Activated CD4-positive, alpha-beta T cell treated with anti-CD3 and anti-CD28 coated beads, Interleukin-2, amount 10 ng/mL, durations not matched to agents 7 days and 5 days (primary cell): ENCODE measurements at regions not wholly inside any gene's neighbourhood (a gene's known extent, or its start where the extent isn't known, plus 50 kb on each side); places are given as distances from the start of the nearest gene placed in this dataset.
"Not testable (repeated sequence)": the region's sequence is repeated elsewhere in the genome, so short reads cannot be mapped to it uniquely, and the experiment has no call there.

ENCODE experiments used
- CTCF ChIA-PET: fragments of 350-600 bp; sonication (Branson Sonifier 250); formaldehyde crosslinking; loops from one replicate; lab custom pipeline; 2021; ENCODE audit warnings: antibody characterized with exemption; lab: Charles Lee
- POLR2A ChIA-PET: fragments of 350-600 bp; sonication (Branson Sonifier 250); formaldehyde crosslinking; loops from one replicate; lab custom pipeline; 2021; ENCODE audit warnings: antibody characterized with exemption; lab: Charles Lee
- DNase-seq: peaks from one replicate; pipeline ENCODE4 v3.0.0-alpha.2; 2020
- H3K27ac Mint-ChIP-seq: one replicate; pipeline ENCODE4 v1.8.0; 2021; ENCODE audit warnings: mild to moderate bottlenecking, moderate library complexity, mixed read lengths
- H3K27me3 Mint-ChIP-seq: one replicate; pipeline ENCODE4 v1.8.0; 2021; ENCODE audit warnings: mixed read lengths
- H3K36me3 Mint-ChIP-seq: one replicate; pipeline ENCODE4 v1.8.0; 2021; ENCODE audit warnings: low read depth, mixed read lengths
- H3K4me1 Mint-ChIP-seq: one replicate; pipeline ENCODE4 v1.8.0; 2021; ENCODE audit warnings: mixed read lengths
- H3K4me3 Mint-ChIP-seq: one replicate; pipeline ENCODE4 v1.8.0; 2021; ENCODE audit warnings: mild to moderate bottlenecking, moderate library complexity, mixed read lengths
- H3K9me3 Mint-ChIP-seq: one replicate; pipeline ENCODE4 v1.8.0; 2021; ENCODE audit warnings: mixed read lengths

GRCh38 chr3:194955546-194955945 is 269.9 kb downstream of the FAM43A start:
- no peaks in the 10 kb centered on the region for H3K27me3 Mint-ChIP-seq
- no peak overlapping the region for H3K4me3 Mint-ChIP-seq
- no peak for DNase-seq
- ChIA-PET CTCF (no interaction called here), POLR2A (no interaction called here)
- no peaks in the 10 kb centered on the region for H3K9me3 Mint-ChIP-seq
- no peaks in the 10 kb centered on the region for H3K36me3 Mint-ChIP-seq
- no peak overlapping the region for H3K27ac Mint-ChIP-seq
- H3K4me1 Mint-ChIP-seq: no peaks in the 10 kb centered on the region

DNA sequence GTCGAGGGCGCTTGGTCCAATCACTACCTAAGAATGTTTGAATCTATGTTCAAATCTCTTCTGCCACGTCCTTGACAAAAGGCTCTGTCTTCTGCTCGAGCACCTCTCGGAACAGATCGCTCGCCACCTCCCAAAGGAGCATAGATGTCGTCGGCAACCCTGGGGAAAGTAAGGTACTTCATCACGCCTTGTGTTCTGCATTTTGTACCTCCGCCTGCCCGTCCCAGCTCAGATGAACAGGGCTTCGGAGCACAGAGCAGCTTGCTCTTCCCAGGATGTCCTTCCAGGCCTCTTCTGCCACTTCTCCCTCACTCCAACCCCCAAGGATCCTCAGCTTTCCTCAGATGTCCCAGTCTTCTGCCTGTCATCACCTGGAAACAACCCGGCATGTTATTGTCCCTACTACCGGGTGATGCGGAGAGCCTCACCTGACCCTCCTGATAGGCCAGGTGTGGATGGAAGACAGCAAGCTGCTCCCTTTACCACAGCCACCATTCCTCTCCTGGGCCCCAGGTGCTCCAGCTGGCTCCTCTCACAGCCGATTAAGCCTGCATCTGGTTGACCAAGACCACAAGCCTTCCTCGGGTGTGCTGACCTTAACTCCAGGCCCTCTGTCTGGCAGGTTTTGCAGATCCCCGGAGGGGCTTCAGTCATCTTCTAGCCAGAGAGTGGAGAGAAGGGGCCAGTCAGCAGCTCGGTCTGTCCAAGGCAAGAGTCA is 270.5 kb downstream of the FAM43A start:
- ChIA-PET POLR2A (no interaction called here), CTCF (no interaction called here)
- H3K27me3 Mint-ChIP-seq: no peaks in the 10 kb centered on the region
- H3K4me1 Mint-ChIP-seq: no peaks in the 10 kb centered on the region
- no peak overlapping the region for H3K27ac Mint-ChIP-seq
- H3K36me3 Mint-ChIP-seq: no peaks in the 10 kb centered on the region
- H3K9me3 Mint-ChIP-seq: no peaks in the 10 kb centered on the region
- no peak for DNase-seq
- no peak overlapping the region for H3K4me3 Mint-ChIP-seq

GRCh38 chr3:194956697-194957396 is 271.2 kb downstream of the FAM43A start:
- Mint-ChIP-seq H3K4me1 (no peaks in the 10 kb centered on the region), H3K9me3 (no peaks in the 10 kb centered on the region), H3K36me3 (no peaks in the 10 kb centered on the region), H3K27ac (no peak overlapping the region), H3K27me3 (no peaks in the 10 kb centered on the region), H3K4me3 (no peak overlapping the region)
- no peak for DNase-seq
- ChIA-PET POLR2A (no interaction called here), CTCF (no interaction called here)

- DNase-seq: no peak
- no peak overlapping the region for H3K27ac Mint-ChIP-seq
- no peak overlapping the region for H3K4me3 Mint-ChIP-seq
- H3K9me3 Mint-ChIP-seq: no peaks in the 10 kb centered on the region
- H3K36me3 Mint-ChIP-seq: no peaks in the 10 kb centered on the region
- ChIA-PET POLR2A (no interaction called here), CTCF (no interaction called here)
- no peaks in the 10 kb centered on the region for H3K4me1 Mint-ChIP-seq
- H3K27me3 Mint-ChIP-seq: no peaks in the 10 kb centered on the region
Measured at GRCh38 chr3:194957743-194958240, 272.1 kb downstream of the FAM43A start.

DNA sequence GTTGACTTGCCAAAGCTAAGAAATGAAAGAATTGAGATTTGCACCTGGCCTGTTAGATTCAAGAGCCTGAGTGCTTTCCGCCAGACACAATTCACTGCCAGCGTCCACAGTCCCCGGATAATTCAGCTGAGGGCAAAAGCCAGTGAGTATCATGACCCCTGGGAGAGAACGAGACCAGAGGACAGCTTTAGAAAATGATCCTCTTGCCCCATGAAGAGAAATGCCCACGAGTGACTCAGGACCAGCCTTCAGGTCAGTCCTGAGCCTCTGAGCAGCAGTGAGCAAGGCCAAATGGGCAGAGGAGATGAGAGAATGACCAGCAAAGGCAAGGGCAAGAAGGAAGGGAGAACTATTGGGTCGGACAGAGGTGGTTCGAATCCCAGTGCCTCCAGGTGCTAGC is 273.5 kb downstream of the FAM43A start:
- Mint-ChIP-seq H3K36me3 (no peaks in the 10 kb centered on the region), H3K27me3 (no peaks in the 10 kb centered on the region), H3K4me3 (no peak overlapping the region), H3K4me1 (no peaks in the 10 kb centered on the region), H3K27ac (no peak overlapping the region), H3K9me3 (no peaks in the 10 kb centered on the region)
- ChIA-PET POLR2A (no interaction called here), CTCF (interaction anchor here (1.1 kb wide), 1 partner anchor 8 kb away, joined by 3 read pairs; no protein-coding TSS in a partner anchor)
- no peak for DNase-seq

DNA sequence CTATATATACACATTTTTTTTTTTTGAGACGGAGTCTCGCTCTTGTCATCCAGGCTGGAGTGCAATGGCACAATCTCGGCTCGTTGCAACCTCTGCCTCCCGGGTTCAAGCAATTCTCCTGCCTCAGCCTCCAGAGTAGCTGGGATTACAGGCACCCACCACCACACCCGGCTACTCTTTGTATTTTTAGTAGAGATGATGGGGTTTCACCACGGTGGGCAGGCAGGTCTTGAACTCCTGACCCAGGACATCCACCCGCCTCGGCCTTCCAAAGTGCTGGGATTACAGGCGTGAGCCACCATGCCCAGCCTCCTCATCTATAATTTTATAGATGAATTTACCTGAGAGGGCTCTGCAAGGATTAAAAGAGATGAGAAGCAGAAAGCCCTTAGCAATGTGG is 274.0 kb downstream of the FAM43A start:
- CTCF ChIA-PET, H3K36me3 Mint-ChIP-seq, H3K4me3 Mint-ChIP-seq, H3K9me3 Mint-ChIP-seq, H3K27me3 Mint-ChIP-seq, H3K27ac Mint-ChIP-seq, DNase-seq, POLR2A ChIA-PET, H3K4me1 Mint-ChIP-seq: not testable (repeated sequence)

GRCh38 chr3:194960446-194961032 is 274.9 kb downstream of the FAM43A start:
- no peak overlapping the region for H3K4me3 Mint-ChIP-seq
- H3K27me3 Mint-ChIP-seq: peaks cover 1% of the 10 kb centered on the region
- DNase-seq: no peak
- CTCF ChIA-PET: interaction anchor here (1.1 kb wide), 1 partner anchor 11 kb away, joined by 3 read pairs; no protein-coding TSS in a partner anchor
- POLR2A ChIA-PET: no interaction called here
- no peaks in the 10 kb centered on the region for H3K4me1 Mint-ChIP-seq
- H3K9me3 Mint-ChIP-seq: no peaks in the 10 kb centered on the region
- H3K36me3 Mint-ChIP-seq: no peaks in the 10 kb centered on the region
- H3K27ac Mint-ChIP-seq: no peak overlapping the region

- peaks cover 2% of the 10 kb centered on the region for H3K27me3 Mint-ChIP-seq
- no peak overlapping the region for H3K4me3 Mint-ChIP-seq
- H3K27ac Mint-ChIP-seq: no peak overlapping the region
- H3K4me1 Mint-ChIP-seq: no peaks in the 10 kb centered on the region
- H3K36me3 Mint-ChIP-seq: no peaks in the 10 kb centered on the region
- DNase-seq: no peak
- H3K9me3 Mint-ChIP-seq: no peaks in the 10 kb centered on the region
- CTCF ChIA-PET: interaction anchor here (1.0 to 1.1 kb wide), 2 partner anchors 11 to 27 kb away, joined by 3 read pairs; no protein-coding TSS in a partner anchor
- POLR2A ChIA-PET: no interaction called here
Measured at GRCh38 chr3:194961149-194961548, 275.5 kb downstream of the FAM43A start.

- ChIA-PET CTCF (interaction anchor here (1.0 to 1.1 kb wide), 2 partner anchors 10 to 26 kb away, joined by 3 read pairs; no protein-coding TSS in a partner anchor), POLR2A (no interaction called here)
- Mint-ChIP-seq H3K27me3 (peaks cover 2% of the 10 kb centered on the region), H3K4me3 (no peak overlapping the region), H3K36me3 (no peaks in the 10 kb centered on the region), H3K4me1 (no peaks in the 10 kb centered on the region), H3K9me3 (no peaks in the 10 kb centered on the region), H3K27ac (no peak overlapping the region)
- DNase-seq: no peak
Measured at GRCh38 chr3:194961571-194961970, 275.9 kb downstream of the FAM43A start.

- no peaks in the 10 kb centered on the region for H3K36me3 Mint-ChIP-seq
- peaks cover 4% of the 10 kb centered on the region for H3K27me3 Mint-ChIP-seq
- ChIA-PET CTCF (interaction anchor here (1.0 kb wide), 1 partner anchor 26 kb away, joined by 3 read pairs; no protein-coding TSS in a partner anchor), POLR2A (no interaction called here)
- H3K4me3 Mint-ChIP-seq: no peak overlapping the region
- H3K27ac Mint-ChIP-seq: no peak overlapping the region
- no peaks in the 10 kb centered on the region for H3K4me1 Mint-ChIP-seq
- DNase-seq: no peak
- no peaks in the 10 kb centered on the region for H3K9me3 Mint-ChIP-seq
Measured at GRCh38 chr3:194962056-194962455, 276.4 kb downstream of the FAM43A start.

GRCh38 chr3:194964809-194965208 is 279.1 kb downstream of the FAM43A start:
- Mint-ChIP-seq H3K27ac (no peak overlapping the region), H3K4me1 (no peaks in the 10 kb centered on the region), H3K36me3 (no peaks in the 10 kb centered on the region), H3K4me3 (no peak overlapping the region), H3K27me3 (peaks cover 14% of the 10 kb centered on the region), H3K9me3 (no peaks in the 10 kb centered on the region)
- ChIA-PET CTCF (no interaction called here), POLR2A (no interaction called here)
- no peak for DNase-seq

DNA sequence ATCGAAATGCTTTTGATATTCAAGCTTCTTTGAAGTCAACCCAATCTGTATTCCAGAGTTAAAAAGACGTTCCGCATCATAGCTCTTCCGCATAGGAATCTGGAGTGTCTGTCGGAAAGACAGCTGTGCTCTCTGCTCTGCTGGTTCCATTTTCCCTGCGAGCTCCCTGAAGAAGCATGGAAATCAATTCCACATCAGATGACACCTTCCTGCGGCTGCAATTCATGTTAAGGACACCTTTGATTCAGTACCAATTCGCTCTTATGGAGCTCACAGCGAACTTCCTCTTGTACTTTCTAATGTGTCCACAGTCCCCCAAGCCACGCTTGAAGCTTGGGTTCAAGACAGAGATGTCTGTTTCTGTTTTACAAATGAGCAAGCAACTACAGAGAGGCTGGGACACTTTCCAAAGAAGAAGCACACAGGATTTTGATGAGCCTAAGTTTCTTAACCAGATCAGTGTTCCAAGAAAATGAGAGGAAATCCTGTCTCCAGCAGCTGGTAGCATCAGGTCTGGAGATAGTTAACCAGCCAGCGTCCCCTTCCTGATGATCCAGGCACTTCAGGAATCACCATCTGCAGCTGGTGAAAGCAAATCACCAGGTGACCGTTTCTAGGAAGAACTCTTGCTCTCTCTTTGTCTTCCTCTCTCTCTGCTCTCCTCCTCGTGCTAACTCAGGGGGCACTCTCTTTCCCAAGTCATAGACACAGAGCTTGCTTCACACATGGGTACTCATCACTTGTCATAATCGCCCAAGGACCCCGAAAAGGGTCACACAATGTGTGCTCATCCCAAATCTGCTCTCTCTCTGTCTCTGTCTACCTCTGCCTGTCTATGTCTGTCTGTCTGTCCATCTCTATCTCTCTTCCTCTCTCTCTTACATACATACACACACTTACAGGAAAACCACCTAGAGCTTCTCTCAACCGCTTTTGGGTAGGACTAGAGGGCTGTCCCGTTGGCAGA is 281.8 kb downstream of the FAM43A start:
- H3K4me3 Mint-ChIP-seq: no peak overlapping the region
- no peak overlapping the region for H3K27ac Mint-ChIP-seq
- ChIA-PET CTCF (interaction anchor here (1.1 kb wide), 1 partner anchor 9 kb away, joined by 3 read pairs; no protein-coding TSS in a partner anchor), POLR2A (no interaction called here)
- no peaks in the 10 kb centered on the region for H3K9me3 Mint-ChIP-seq
- no peak for DNase-seq
- no peaks in the 10 kb centered on the region for H3K36me3 Mint-ChIP-seq
- peaks cover 14% of the 10 kb centered on the region for H3K27me3 Mint-ChIP-seq
- H3K4me1 Mint-ChIP-seq: no peaks in the 10 kb centered on the region
